ENCODE measurements at regions not wholly inside any gene's neighbourhood (a gene's known extent, or its start where the extent isn't known, plus 50 kb on each side); places are given as distances from the start of the nearest gene placed in this dataset.

DNA sequence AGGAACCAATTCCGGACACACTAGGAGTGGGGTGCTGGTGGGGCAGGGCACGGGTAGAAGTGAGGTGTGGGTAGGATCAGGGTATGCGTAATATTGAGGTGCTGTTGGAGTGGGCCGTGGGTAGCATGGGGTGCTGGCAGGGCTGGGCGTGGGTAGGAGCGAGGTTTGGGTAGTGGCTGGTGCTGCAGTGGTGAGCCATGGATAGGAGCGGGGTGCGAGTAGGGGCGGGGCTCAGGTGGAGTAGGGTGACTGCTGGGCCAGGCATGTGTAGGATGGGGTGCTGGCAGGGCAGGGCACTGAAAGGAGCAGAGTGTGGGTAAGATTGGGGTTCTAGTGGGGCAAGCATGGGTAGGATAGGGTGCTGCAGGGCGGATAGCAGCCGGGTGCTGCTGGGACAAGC is 114.2 kb upstream of the DUSP22 start:
- no peak for TF ChIP-seq ZNF274 (IDR thresholded peaks at IDR 0.05; ENCODE audit: low read depth, low read length)
- TF ChIP-seq YY1 (IDR thresholded peaks at IDR 0.05; ENCODE audit: insufficient read depth, insufficient read length) = no peak

Data from NT2/D1 (cell line).